GM13976 (cell line): ENCODE measurements at regions not wholly inside any gene's neighbourhood (a gene's known extent, or its start where the extent isn't known, plus 50 kb on each side); places are given as distances from the start of the nearest gene placed in this dataset.

Experiments used
- DNase-seq: peaks from one replicate; pipeline ENCODE4 v3.0.0; 2012; ENCODE audit warnings: low spot score
- in situ Hi-C: fragments of 300-500 bp; cut with MboI; formaldehyde crosslinking; loops from one replicate; pipeline ENCODE4 v1.12.0; 2022; ENCODE audit warnings: low sequenced_read_pairs, mixed read lengths, inconsistent platforms; ENCODE audit not compliant: unreplicated experiment
- TF ChIP-seq, protein P1 (sequence below): IDR thresholded peaks from 2 replicates; pipeline ENCODE4 v1.5.1; 2012; ENCODE audit warnings: borderline replicate concordance, mild to moderate bottlenecking; ENCODE audit not compliant: insufficient read depth; ENCODE audit errors: extremely low read depth, missing control alignments, control extremely low read depth

DNA sequence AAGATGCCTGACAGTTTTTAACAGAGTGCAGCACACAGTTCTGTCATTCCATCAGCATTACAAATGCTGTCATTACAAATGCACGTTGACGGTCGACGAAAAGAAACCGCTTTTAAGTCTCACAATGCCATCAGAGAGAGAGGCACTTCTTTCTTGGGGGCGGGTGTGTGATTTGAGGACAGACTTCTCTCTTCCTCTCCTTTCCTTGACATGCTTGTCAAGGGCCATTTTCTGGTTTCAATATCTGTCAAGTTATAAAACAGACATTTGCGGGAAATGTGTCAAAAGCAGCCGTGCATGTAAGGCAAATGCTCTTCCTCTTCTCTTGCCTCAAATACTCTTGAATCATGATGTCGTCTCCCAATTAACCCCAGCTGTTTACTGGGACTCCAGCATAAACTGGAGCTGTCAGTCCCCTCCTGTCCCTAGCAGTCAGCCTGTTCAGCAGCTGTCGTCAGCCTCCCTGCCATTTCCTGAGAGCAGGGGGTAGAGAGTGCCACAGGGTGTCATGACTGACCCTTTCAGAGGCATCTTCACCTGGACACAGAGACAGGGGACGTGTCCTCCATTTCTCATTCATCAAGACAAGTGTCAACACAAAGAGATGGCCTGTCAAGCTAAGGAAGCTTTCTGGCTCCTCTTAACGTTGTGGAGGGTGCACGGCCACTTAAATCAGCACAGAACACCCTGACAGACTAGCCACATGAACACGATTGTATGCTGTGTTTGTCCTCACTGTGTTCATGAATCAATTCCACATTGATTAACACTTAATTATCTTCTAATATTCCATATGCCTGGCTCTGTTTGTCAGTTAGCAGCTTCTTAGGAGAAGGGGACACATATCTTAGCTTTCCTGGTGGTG, 305.4 kb upstream of the RAB6C start:
- TF ChIP-seq, protein P1, sequence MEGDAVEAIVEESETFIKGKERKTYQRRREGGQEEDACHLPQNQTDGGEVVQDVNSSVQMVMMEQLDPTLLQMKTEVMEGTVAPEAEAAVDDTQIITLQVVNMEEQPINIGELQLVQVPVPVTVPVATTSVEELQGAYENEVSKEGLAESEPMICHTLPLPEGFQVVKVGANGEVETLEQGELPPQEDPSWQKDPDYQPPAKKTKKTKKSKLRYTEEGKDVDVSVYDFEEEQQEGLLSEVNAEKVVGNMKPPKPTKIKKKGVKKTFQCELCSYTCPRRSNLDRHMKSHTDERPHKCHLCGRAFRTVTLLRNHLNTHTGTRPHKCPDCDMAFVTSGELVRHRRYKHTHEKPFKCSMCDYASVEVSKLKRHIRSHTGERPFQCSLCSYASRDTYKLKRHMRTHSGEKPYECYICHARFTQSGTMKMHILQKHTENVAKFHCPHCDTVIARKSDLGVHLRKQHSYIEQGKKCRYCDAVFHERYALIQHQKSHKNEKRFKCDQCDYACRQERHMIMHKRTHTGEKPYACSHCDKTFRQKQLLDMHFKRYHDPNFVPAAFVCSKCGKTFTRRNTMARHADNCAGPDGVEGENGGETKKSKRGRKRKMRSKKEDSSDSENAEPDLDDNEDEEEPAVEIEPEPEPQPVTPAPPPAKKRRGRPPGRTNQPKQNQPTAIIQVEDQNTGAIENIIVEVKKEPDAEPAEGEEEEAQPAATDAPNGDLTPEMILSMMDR = no peak
- in situ Hi-C loops = no loop called here
- peak; percentile 17 for DNase-seq

DNA sequence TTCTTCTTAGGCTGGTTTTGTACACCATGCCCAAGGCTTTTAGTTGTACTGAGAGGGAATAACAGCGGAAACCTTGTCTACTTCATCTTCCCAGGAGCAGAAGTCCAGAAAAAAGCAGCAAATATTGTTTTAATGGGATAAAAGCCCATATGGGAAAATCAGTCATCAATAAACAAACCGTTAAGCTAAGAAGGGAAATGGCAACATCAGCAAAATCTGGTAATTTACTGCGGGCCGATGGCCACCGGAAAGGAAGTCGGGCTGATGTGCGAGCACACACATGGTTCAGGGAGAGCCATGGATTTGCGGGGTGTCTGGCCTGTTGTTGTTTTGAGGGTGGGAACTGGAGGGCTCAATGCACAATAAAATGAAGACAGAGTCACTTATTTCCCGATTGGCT, 300.7 kb upstream of the RAB6C start:
- DNase-seq = no peak
- in situ Hi-C loops = no loop called here

DNA sequence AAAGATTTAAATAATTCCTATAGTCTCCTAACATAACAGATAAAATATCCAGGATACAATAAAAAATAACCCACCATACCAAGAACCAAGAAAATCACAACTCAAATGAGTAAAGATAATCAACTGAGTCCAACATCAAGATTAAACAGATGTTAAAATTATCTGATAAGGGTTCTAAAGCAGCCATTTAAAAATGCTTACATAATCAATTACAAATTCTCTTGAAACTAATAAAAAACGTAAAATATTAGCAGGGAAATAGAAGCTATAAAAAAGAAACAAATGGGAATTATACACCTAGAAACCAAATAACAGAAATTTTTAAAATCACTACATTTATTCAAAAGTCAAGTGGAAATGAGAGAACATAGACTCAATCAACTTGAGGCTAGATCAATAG, 297.7 kb upstream of the RAB6C start:
- in situ Hi-C loops = no loop called here
- TF ChIP-seq, protein P1 = no peak
- no peak for DNase-seq

More for the DNA sequence above, 300.7 kb upstream of the RAB6C start:
- TF ChIP-seq, protein P1 = no peak

DNA sequence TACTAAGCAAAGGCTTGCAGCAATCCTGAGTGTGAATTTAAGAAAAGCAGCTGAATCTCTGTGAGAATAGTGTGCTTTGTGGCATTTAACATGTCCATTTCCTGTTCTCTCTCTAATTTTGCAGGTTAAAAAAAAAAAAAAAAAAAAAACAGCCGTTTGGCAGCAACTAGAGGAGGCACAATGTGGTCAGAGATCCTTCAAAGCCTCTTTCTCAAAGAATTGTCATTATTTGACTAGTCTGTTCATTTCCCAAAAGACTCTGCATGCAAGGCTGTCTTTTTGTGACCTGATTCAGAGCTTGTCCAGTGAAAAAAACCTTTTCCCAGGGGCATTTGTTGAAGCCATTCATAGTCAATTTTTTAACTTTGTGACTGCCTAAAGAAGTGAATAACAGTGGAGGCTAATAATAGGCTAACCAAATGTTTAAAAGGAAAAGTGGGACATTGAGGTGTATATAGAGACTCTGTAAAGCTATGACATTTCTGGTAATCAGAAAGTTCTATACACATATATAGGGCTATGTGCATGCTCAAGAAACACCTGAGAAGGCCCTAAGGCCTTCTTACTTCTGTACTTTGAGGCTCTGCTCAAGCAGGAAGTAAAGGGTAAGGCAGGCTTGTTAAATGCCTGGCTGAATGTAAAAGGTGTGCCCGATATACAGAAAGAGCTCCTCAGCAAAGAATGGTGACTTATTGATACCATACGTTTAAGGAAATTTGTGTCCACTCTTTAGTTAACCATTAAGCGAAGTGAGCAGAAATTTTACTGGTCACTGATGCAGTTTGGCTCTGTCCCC, 289.6 kb upstream of the RAB6C start:
- TF ChIP-seq, protein P1 = no peak
- DNase-seq = no peak
- in situ Hi-C loops = no loop called here

DNA sequence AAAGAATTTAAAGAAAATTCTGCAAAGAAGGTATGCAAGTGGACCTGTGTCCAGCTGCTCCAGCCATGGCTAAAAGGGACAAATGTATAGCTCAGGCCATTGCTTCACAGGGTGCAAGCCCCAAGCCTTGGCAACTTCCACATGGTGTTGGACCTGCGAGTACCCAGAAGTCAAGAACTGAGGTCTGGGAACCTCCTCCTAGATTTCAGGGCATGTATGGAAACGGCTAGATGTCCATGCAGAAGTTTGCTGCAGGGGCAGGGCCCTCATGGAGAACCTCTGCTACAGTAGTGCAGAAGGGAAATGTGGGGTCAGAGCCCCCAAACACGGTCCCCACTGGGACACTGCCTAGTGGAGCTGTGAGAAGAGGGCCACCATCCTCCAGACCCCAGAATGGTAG, 284.0 kb upstream of the RAB6C start:
- in situ Hi-C loops = no loop called here
- TF ChIP-seq, protein P1 = no peak
- DNase-seq = no peak

DNA sequence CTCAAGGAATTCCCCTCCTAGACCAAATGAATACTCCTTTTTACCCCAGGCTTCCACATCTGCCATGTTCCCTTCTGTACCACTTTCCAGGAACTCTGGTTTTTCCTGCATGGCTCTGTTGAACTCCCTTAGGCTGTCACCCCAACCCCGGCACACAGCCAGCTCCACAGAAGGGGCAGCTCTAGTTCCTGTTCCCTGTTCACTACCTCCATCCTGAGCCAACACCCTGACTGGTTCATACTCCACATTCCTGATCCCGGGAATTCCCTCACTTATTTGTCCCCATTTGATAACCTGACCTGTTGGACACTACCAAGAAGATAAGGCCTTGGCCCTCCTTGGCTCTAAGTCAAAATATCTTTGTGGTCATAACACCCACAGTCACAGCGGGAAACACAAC, 280.9 kb upstream of the RAB6C start:
- in situ Hi-C loops = no loop called here
- TF ChIP-seq, protein P1 = no peak
- DNase-seq = no peak
